Muscle layer of duodenum (tissue), 2 donors: ENCODE measurements at regions not wholly inside any gene's neighbourhood (a gene's known extent, or its start where the extent isn't known, plus 50 kb on each side); places are given as distances from the start of the nearest gene placed in this dataset.
"Not testable (repeated sequence)": the region's sequence is repeated elsewhere in the genome, so short reads cannot be mapped to it uniquely, and the experiment has no call there.

Experiments
- H3K27ac ChIP-seq: one replicate; pipeline ENCODE4 v1.7.0; 2013; ENCODE audit warnings: mild to moderate bottlenecking, low read length
- H3K27me3 ChIP-seq: one replicate; pipeline ENCODE4 v1.7.0; 2013; ENCODE audit warnings: low read depth, mild to moderate bottlenecking, control low read depth, low read length
- H3K36me3 ChIP-seq, 2 donors: one replicate each; pipeline ENCODE4 v1.7.0; 2013; ENCODE audit warnings: low read length in 2 of 2, control low read depth in 1 of 2, mild to moderate bottlenecking in 1 of 2; ENCODE audit not compliant: insufficient read depth in 2 of 2, control insufficient read depth in 1 of 2
- H3K4me1 ChIP-seq, 2 donors: one replicate each; pipeline ENCODE4 v1.7.0; 2013; ENCODE audit warnings: low read length in 2 of 2, mild to moderate bottlenecking in 2 of 2, control low read depth in 1 of 2, moderate library complexity in 1 of 2; ENCODE audit not compliant: insufficient read depth in 2 of 2, control insufficient read depth in 1 of 2
- H3K4me3 ChIP-seq, 2 donors: one replicate each; pipeline ENCODE4 v1.7.0; 2013; ENCODE audit warnings: low read length in 2 of 2, low read depth in 1 of 2, mild to moderate bottlenecking in 1 of 2
- H3K9me3 ChIP-seq, 2 donors: one replicate each; pipeline ENCODE4 v1.7.0; 2013; ENCODE audit warnings: low read length in 2 of 2, control low read depth in 1 of 2, mild to moderate bottlenecking in 1 of 2; ENCODE audit not compliant: control insufficient read depth in 1 of 2
- donor health status: healthy.

DNA sequence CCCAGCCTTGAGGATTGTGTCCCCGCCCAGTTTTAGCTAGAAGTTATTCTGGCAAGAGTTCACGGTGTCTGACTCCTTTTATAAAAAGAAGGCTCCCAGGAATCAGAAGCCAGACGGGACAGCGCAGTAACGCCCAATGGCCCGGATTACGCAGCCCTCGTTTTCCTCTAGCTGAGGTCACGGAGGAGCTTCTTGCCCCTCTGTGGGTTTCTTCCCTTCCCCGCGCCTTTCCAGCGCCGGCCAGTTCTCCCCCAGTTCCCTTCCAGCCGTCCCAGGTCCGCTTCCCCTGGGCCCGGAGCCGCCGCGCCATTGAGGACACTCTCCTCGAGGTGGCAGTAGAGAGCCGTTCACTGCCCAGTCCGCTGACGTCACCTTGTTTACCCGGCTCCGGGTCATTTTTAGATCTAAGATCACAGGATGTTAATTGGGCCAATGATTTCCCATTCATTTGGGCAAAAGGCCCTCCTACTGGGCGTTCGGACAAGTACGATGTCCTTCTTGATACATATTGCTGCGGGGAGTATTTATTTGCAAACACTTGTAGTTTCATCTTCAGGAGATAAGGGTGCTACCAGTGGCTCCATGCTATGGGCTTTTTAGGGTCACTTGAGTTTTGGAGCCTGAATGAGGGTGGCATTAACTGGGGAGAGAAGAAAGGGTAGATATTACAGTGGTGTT lies 81.5 kb upstream of the PPM1B start:
- Histone ChIP-seq H3K4me1 (no peaks in the 10 kb centered on the region), H3K36me3 (no peaks in the 10 kb centered on the region), H3K4me3 (peak overlapping the region; percentile 47 to 64), H3K27ac (peak overlapping the region; percentile 57), H3K9me3 (no peaks in the 10 kb centered on the region), H3K27me3 (no peaks in the 10 kb centered on the region)

DNA sequence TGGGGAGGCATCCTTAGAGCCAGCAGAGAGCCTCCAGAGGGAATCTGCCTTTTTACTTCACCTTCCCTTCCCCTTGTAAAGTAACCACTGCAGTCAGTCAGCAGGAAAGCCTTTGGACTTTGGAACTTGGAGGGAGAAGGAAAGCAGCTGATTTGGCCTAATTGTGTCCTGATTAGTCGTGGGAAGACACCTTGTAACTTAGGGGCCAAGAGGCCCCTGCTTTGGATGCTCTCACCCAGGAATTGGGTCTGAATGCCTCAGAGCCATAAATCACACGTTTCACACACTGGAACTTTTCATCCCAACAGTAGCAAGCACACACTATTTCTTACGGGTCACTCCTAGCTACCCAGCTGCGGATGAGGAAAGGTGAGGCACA lies 81.0 kb upstream of the PPM1B start:
- Histone ChIP-seq H3K27me3 (no peaks in the 10 kb centered on the region), H3K4me3 (peak overlapping the region; percentile 47 to 64), H3K9me3 (no peaks in the 10 kb centered on the region)

GRCh38 chr2:44092519-44092918 lies 76.2 kb upstream of the PPM1B start:
- not testable (repeated sequence) for H3K27ac ChIP-seq, H3K4me3 ChIP-seq, H3K27me3 ChIP-seq, H3K4me1 ChIP-seq, H3K36me3 ChIP-seq, H3K9me3 ChIP-seq

More for the DNA sequence above, 81.0 kb upstream of the PPM1B start:
- H3K4me1 ChIP-seq = no peaks in the 10 kb centered on the region
- H3K27ac ChIP-seq = peak overlapping the region; percentile 57
- no peaks in the 10 kb centered on the region for H3K36me3 ChIP-seq

DNA sequence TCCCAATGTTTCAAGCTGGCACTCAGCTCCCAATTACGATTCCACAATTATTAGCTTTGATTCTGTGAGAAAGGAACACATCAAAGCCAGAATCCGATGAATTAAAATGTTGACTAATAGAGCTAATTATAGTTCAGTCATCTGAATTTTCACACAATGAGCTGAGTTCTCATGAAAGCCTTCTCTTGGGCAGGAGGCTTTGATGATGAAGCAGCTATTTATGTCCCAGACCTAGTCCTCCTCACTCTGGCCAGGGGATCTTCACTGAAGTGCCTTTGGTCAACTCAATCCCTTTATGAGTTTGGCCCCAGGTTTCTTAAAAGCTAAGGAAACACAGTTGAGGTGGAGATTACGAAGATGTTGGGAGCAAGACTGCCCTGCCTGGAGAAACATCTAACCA lies 74.7 kb upstream of the PPM1B start:
- H3K9me3 ChIP-seq = no peaks in the 10 kb centered on the region
- no peak overlapping the region for H3K27ac ChIP-seq

GRCh38 chr2:44097322-44097907 lies 71.3 kb upstream of the PPM1B start:
- H3K27me3 ChIP-seq = no peaks in the 10 kb centered on the region
- H3K27ac ChIP-seq = no peak overlapping the region
- no peaks in the 10 kb centered on the region for H3K4me1 ChIP-seq
- no peak overlapping the region for H3K4me3 ChIP-seq
- H3K36me3 ChIP-seq = no peaks in the 10 kb centered on the region
- no peaks in the 10 kb centered on the region for H3K9me3 ChIP-seq

More for the DNA sequence above, 74.7 kb upstream of the PPM1B start:
- no peak overlapping the region for H3K4me3 ChIP-seq
- no peaks in the 10 kb centered on the region for H3K36me3 ChIP-seq
- H3K4me1 ChIP-seq = no peaks in the 10 kb centered on the region
- no peaks in the 10 kb centered on the region for H3K27me3 ChIP-seq

GRCh38 chr2:44098050-44098449 lies 70.6 kb upstream of the PPM1B start:
- Histone ChIP-seq H3K27ac (no peak overlapping the region), H3K9me3 (no peaks in the 10 kb centered on the region), H3K4me3 (no peak overlapping the region), H3K36me3 (no peaks in the 10 kb centered on the region), H3K27me3 (no peaks in the 10 kb centered on the region), H3K4me1 (no peaks in the 10 kb centered on the region)

DNA sequence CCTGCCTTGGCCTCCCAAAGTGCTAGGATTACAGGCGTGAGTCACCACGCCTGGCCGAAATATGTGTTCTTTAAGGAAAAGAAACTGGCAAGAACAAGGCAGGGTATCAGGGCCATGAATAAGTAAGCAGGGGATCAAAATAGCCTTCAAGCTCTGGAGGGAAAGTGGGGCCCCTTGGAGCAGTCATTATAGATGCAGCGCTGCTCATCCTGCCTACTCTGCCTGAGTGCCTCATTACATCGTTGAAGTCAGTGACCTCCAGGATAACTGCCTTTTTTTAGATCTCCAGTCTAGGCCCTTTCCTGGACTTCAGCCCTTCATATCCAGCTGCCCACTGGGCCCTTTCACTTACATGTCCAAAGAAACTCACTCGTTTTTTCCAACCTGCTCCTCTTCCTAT lies 69.8 kb upstream of the PPM1B start:
- Histone ChIP-seq H3K36me3 (no peaks in the 10 kb centered on the region), H3K4me3 (no peak overlapping the region), H3K27ac (no peak overlapping the region), H3K27me3 (no peaks in the 10 kb centered on the region), H3K9me3 (no peaks in the 10 kb centered on the region), H3K4me1 (no peaks in the 10 kb centered on the region)

GRCh38 chr2:44100351-44100750 lies 68.3 kb upstream of the PPM1B start:
- Histone ChIP-seq H3K4me1 (no peaks in the 10 kb centered on the region), H3K36me3 (no peaks in the 10 kb centered on the region), H3K27me3 (no peaks in the 10 kb centered on the region), H3K4me3 (no peak overlapping the region), H3K9me3 (no peaks in the 10 kb centered on the region), H3K27ac (no peak overlapping the region)

DNA sequence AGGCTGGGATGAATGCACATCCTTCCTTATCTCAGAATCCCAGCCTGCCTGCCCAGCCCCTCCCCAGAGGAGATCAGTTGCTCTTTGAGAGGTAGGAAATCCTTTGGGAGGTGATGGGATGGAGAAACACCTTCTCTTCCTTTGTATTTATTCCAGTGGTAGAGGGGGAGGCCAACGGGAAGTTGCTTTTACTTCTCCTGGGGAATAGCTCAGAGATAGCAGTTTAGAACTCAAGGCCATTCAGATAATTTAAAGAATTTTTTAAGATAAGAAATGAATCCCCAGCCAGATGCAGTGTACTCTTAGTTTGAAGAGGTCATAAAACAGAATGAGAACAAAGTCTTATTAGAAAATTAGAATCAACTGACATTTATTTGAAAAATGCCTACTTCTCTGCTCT lies 67.4 kb upstream of the PPM1B start:
- Histone ChIP-seq H3K27me3 (no peaks in the 10 kb centered on the region), H3K9me3 (no peaks in the 10 kb centered on the region), H3K27ac (no peak overlapping the region), H3K4me3 (no peak overlapping the region), H3K36me3 (no peaks in the 10 kb centered on the region), H3K4me1 (no peaks in the 10 kb centered on the region)

- H3K9me3 ChIP-seq = no peaks in the 10 kb centered on the region
- no peaks in the 10 kb centered on the region for H3K36me3 ChIP-seq
- H3K27ac ChIP-seq = no peak overlapping the region
- H3K4me3 ChIP-seq = no peak overlapping the region
- no peaks in the 10 kb centered on the region for H3K4me1 ChIP-seq
- no peaks in the 10 kb centered on the region for H3K27me3 ChIP-seq
These were observed 65.7 kb upstream of the PPM1B start for GRCh38 chr2:44102790-44103562.

- H3K27ac ChIP-seq = no peak overlapping the region
- H3K27me3 ChIP-seq = no peaks in the 10 kb centered on the region
- H3K36me3 ChIP-seq = no peaks in the 10 kb centered on the region
- no peaks in the 10 kb centered on the region for H3K9me3 ChIP-seq
- peaks cover 0 to 3% of the 10 kb centered on the region in 2 donors for H3K4me1 ChIP-seq
- no peak overlapping the region for H3K4me3 ChIP-seq
These were observed 65.0 kb upstream of the PPM1B start for GRCh38 chr2:44103639-44104038.
